ENCODE measurements at regions not wholly inside any gene's neighbourhood (a gene's known extent, or its start where the extent isn't known, plus 50 kb on each side); places are given as distances from the start of the nearest gene placed in this dataset.

DNA sequence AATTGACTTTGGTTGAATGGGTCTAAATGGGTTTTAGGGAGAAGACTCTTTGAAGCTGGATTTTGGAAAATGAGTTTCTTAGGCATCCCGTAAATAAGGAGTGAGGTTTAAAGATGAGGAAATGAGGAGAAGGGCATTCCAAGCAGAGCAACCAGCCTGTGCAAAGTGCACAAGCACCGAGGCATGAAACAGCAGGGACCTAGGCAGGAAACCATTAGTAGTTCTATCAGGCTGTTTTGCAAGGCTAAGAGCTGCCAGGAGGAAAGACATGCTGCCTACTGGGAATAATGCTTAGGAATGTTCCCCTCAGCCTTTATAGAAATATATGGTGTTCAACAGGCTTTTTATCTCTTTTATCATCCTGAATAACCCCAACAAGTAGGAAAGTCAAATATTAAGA is 153.1 kb upstream of the FGGY start:
- DNase-seq (ENCODE audit: low read depth in 1 of 2, low spot score in 1 of 2), result no peak
- Histone ChIP-seq H3K27ac (replicated peaks) (no peak overlapping the region; the same call in 1 of the 2 replicates), H3K27me3 (ENCODE audit: insufficient read depth, poor library complexity, severe bottlenecking) (no peaks in the 10 kb centered on the region), H3K4me3 (replicated peaks; ENCODE audit: insufficient read depth, low read length) (no peak overlapping the region)
- TF ChIP-seq REST (IDR thresholded peaks at IDR 0.05; ENCODE audit: insufficient replicate concordance, low read depth) (no peak), POLR2AphosphoS5 (IDR thresholded peaks at IDR 0.05; ENCODE audit: low read depth) (no peak), SPI1 (IDR thresholded peaks at IDR 0.05; ENCODE audit: borderline replicate concordance, low read depth) (no peak), CTCF (IDR thresholded peaks at IDR 0.05; ENCODE audit: insufficient read depth, low read length) (no peak)

GRCh38 chr1:59144959-59145358 is 151.9 kb upstream of the FGGY start:
- no peak for DNase-seq (ENCODE audit: low read depth in 1 of 2, low spot score in 1 of 2)
- Histone ChIP-seq H3K27ac (replicated peaks) (no peak overlapping the region), H3K4me3 (replicated peaks; ENCODE audit: insufficient read depth, low read length) (no peak overlapping the region), H3K27me3 (ENCODE audit: insufficient read depth, poor library complexity, severe bottlenecking) (no peaks in the 10 kb centered on the region)
- no peak for TF ChIP-seq REST (IDR thresholded peaks at IDR 0.05; ENCODE audit: insufficient replicate concordance, low read depth)
- no peak for TF ChIP-seq SPI1 (IDR thresholded peaks at IDR 0.05; ENCODE audit: borderline replicate concordance, low read depth)
- no peak for TF ChIP-seq CTCF (IDR thresholded peaks at IDR 0.05; ENCODE audit: insufficient read depth, low read length)
- TF ChIP-seq POLR2AphosphoS5 (IDR thresholded peaks at IDR 0.05; ENCODE audit: low read depth), result no peak
- TF ChIP-seq GABPA (IDR thresholded peaks at IDR 0.05; ENCODE audit: low read depth), result no peak

- no peak for TF ChIP-seq CTCF (IDR thresholded peaks at IDR 0.05; ENCODE audit: insufficient read depth, low read length)
- TF ChIP-seq REST (IDR thresholded peaks at IDR 0.05; ENCODE audit: insufficient replicate concordance, low read depth), result no peak
- no peak for TF ChIP-seq SPI1 (IDR thresholded peaks at IDR 0.05; ENCODE audit: borderline replicate concordance, low read depth)
- no peak for TF ChIP-seq GABPA (IDR thresholded peaks at IDR 0.05; ENCODE audit: low read depth)
- no peak for TF ChIP-seq POLR2AphosphoS5 (IDR thresholded peaks at IDR 0.05; ENCODE audit: low read depth)
- Histone ChIP-seq H3K4me3 (replicated peaks; ENCODE audit: insufficient read depth, low read length) (no peak overlapping the region), H3K27ac (replicated peaks) (no peak overlapping the region), H3K27me3 (ENCODE audit: insufficient read depth, poor library complexity, severe bottlenecking) (no peaks in the 10 kb centered on the region)
- DNase-seq (ENCODE audit: low read depth in 1 of 2, low spot score in 1 of 2), result no peak
Measured at GRCh38 chr1:59146056-59146455, 150.8 kb upstream of the FGGY start.

Measured in HL-60 (cell line).